ENCODE measurements at regions not wholly inside any gene's neighbourhood (a gene's known extent, or its start where the extent isn't known, plus 50 kb on each side); places are given as distances from the start of the nearest gene placed in this dataset.

DNA sequence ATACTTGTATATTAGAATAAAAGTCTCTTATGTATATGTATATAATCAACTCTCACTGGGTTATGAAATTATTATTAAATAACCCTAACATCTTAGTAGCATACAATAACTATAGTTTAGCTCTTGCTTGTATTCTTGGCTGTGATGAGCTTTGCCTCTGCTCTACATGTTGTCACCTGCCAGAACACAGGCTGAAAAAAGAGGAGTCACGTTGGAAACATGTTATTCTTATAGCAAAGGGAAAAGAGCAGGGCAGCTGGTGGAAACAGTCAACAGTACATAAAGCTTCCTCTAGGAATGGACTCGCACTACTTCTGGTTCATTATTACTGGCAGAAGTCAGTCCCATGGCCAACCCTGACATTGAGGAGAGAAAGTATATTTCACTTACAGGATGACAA lies 362.0 kb upstream of the KYNU start:
- TF ChIP-seq, protein P1, sequence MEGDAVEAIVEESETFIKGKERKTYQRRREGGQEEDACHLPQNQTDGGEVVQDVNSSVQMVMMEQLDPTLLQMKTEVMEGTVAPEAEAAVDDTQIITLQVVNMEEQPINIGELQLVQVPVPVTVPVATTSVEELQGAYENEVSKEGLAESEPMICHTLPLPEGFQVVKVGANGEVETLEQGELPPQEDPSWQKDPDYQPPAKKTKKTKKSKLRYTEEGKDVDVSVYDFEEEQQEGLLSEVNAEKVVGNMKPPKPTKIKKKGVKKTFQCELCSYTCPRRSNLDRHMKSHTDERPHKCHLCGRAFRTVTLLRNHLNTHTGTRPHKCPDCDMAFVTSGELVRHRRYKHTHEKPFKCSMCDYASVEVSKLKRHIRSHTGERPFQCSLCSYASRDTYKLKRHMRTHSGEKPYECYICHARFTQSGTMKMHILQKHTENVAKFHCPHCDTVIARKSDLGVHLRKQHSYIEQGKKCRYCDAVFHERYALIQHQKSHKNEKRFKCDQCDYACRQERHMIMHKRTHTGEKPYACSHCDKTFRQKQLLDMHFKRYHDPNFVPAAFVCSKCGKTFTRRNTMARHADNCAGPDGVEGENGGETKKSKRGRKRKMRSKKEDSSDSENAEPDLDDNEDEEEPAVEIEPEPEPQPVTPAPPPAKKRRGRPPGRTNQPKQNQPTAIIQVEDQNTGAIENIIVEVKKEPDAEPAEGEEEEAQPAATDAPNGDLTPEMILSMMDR (conservative IDR thresholded peaks at IDR 0.05; ENCODE audit: low read length) = no peak
- no peak for TF ChIP-seq EZH2phosphoT487 (IDR thresholded peaks at IDR 0.05; ENCODE audit: borderline replicate concordance)

Data from Loucy (cell line).